ENCODE measurements at regions not wholly inside any gene's neighbourhood (a gene's known extent, or its start where the extent isn't known, plus 50 kb on each side); places are given as distances from the start of the nearest gene placed in this dataset.

- TF ChIP-seq GLI4 (tag by site-specific recombination; IDR thresholded peaks at IDR 0.05) (no peak), CTCF (tag by site-specific recombination; IDR thresholded peaks at IDR 0.05) (no peak), KLF10 (tag by site-specific recombination; IDR thresholded peaks at IDR 0.05) (no peak)
Observed at GRCh38 chr2:76461431-76461830, 750.7 kb upstream of the GCFC2 start.

Data from HEK293 (cell line).